NCI-H1092 treated with DMSO at 0.1 percent for 48 hours (cell line): ENCODE measurements at regions not wholly inside any gene's neighbourhood (a gene's known extent, or its start where the extent isn't known, plus 50 kb on each side); places are given as distances from the start of the nearest gene placed in this dataset.

Source experiments
- DNase-seq: peaks from one replicate; lab custom pipeline; 2025; lab: John Stamatoyannopoulos, UW

GRCh38 chrX:82087699-82088098 lies 885.8 kb downstream of the SH3BGRL start:
- peak; percentile 8 for DNase-seq

GRCh38 chrX:82092307-82092706 lies 890.4 kb downstream of the SH3BGRL start:
- DNase-seq, result no peak

- no peak for DNase-seq
Observed at GRCh38 chrX:82125103-82125502, 923.2 kb downstream of the SH3BGRL start.

- no peak for DNase-seq
Observed at GRCh38 chrX:82127228-82128123, 925.6 kb downstream of the SH3BGRL start.

- no peak for DNase-seq
Observed at GRCh38 chrX:82134378-82134777, 932.5 kb downstream of the SH3BGRL start.

GRCh38 chrX:82141942-82142341 lies 940.0 kb downstream of the SH3BGRL start:
- DNase-seq, result no peak

- DNase-seq, result no peak
Observed at GRCh38 chrX:82161195-82161594, 959.3 kb downstream of the SH3BGRL start.

GRCh38 chrX:82163701-82164100 lies 961.8 kb downstream of the SH3BGRL start:
- no peak for DNase-seq

- DNase-seq, result no peak
Observed at GRCh38 chrX:82196866-82197265, 995.0 kb downstream of the SH3BGRL start.

GRCh38 chrX:82208975-82209374 lies 1007.1 kb downstream of the SH3BGRL start:
- DNase-seq, result no peak

- no peak for DNase-seq
Observed at GRCh38 chrX:82218361-82218760, 1016.5 kb downstream of the SH3BGRL start.

GRCh38 chrX:82219129-82219528 lies 1017.2 kb downstream of the SH3BGRL start:
- no peak for DNase-seq

GRCh38 chrX:82224961-82225360 lies 1023.1 kb downstream of the SH3BGRL start:
- no peak for DNase-seq

GRCh38 chrX:82230013-82230412 lies 1028.1 kb downstream of the SH3BGRL start:
- DNase-seq, result no peak

- DNase-seq, result no peak
Observed at GRCh38 chrX:82232679-82233078, 1030.8 kb downstream of the SH3BGRL start.

- no peak for DNase-seq
Observed at GRCh38 chrX:82237328-82237727, 1035.4 kb downstream of the SH3BGRL start.
